Ovary (tissue), 3 donors: ENCODE measurements at regions not wholly inside any gene's neighbourhood (a gene's known extent, or its start where the extent isn't known, plus 50 kb on each side); places are given as distances from the start of the nearest gene placed in this dataset.

Experiments used
- EP300 ChIP-seq: sonication (generic); formaldehyde crosslinking; IDR thresholded peaks from one replicate; pipeline ENCODE4 v1.6.1; 2017; ENCODE audit warnings: antibody characterized with exemption
- TF ChIP-seq, protein P1 (sequence below), 3 donors: fragments of 450-650 bp in 2 of 3; fragments of 200-600 bp in 1 of 3; IDR thresholded peaks; one replicate each; pipeline versions ENCODE4 v1.5.1 to v1.8.0; 2016 to 2022; ENCODE audit warnings: antibody characterized with exemption in 3 of 3, mild to moderate bottlenecking in 1 of 3
- donor health status: DM: no; HTN: no; CAD: no.

DNA sequence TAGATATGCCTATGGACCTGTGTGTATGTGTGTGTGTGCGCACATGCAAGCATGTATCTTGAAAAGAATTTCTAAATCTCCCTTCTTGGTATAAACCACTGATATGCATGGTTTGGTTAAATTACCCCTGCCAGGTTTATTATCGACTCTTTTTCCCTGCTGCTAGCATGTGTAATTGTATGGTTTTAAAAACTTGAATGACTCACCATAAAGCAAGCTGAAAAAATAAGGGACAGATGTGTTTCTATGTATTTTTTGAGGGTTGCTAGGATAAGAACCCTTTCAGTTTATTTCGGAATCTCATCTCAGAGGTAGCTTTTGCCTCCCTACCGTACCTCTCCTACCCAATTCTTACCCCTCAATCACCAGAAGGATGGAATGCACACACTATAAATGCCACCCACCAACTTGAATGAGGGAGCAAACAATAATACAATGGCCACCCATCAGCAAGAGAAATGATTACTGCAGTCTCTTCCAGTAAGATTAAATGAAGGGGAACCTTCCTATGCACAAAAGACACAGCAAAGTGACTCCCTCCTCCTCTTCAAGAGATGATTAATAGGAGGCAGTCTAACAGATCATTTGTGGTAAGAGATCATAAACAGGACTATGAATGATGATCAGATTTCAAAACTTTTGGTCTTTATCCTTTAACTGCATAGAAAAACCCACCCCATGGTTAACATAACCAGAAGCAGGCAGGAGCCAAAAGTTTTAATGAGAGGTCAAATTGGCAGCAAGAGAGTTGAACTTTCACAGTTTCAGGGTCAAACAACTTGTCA is 357.2 kb downstream of the SATB2 start:
- TF ChIP-seq, protein P1, sequence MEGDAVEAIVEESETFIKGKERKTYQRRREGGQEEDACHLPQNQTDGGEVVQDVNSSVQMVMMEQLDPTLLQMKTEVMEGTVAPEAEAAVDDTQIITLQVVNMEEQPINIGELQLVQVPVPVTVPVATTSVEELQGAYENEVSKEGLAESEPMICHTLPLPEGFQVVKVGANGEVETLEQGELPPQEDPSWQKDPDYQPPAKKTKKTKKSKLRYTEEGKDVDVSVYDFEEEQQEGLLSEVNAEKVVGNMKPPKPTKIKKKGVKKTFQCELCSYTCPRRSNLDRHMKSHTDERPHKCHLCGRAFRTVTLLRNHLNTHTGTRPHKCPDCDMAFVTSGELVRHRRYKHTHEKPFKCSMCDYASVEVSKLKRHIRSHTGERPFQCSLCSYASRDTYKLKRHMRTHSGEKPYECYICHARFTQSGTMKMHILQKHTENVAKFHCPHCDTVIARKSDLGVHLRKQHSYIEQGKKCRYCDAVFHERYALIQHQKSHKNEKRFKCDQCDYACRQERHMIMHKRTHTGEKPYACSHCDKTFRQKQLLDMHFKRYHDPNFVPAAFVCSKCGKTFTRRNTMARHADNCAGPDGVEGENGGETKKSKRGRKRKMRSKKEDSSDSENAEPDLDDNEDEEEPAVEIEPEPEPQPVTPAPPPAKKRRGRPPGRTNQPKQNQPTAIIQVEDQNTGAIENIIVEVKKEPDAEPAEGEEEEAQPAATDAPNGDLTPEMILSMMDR (IDR thresholded peaks at IDR 0.05): no peak
- no peak for TF ChIP-seq EP300
